MM.1S (cell line): ENCODE measurements at regions not wholly inside any gene's neighbourhood (a gene's known extent, or its start where the extent isn't known, plus 50 kb on each side); places are given as distances from the start of the nearest gene placed in this dataset.
"Not testable (repeated sequence)": the region's sequence is repeated elsewhere in the genome, so short reads cannot be mapped to it uniquely, and the experiment has no call there.

Source experiments
- DNase-seq: peaks from one replicate; pipeline ENCODE4 v3.0.0-alpha.2; 2015
- H2AFZ ChIP-seq: fragments of 300-600 bp; sonication (generic); 2 replicates; pipeline ENCODE4 v1.6.0; 2016; ENCODE audit warnings: antibody characterized with exemption, low read length
- H3F3A ChIP-seq: fragments of 300-600 bp; sonication (generic); 2 replicates; pipeline ENCODE4 v1.6.1; 2016; ENCODE audit warnings: mild to moderate bottlenecking, antibody characterized with exemption, low read length, moderate library complexity, mixed read lengths; ENCODE audit not compliant: insufficient read depth
- H3K27ac ChIP-seq: fragments of 300-600 bp; sonication (generic); 2 replicates; pipeline ENCODE4 v1.5.1; 2016; ENCODE audit warnings: mild to moderate bottlenecking, low read length
- H3K27me3 ChIP-seq: fragments of 300-600 bp; sonication (generic); replicated peaks from 2 replicates; pipeline ENCODE4 v1.6.0; 2016; ENCODE audit warnings: low read length; ENCODE audit not compliant: insufficient read depth
- H3K36me3 ChIP-seq: fragments of 300-600 bp; sonication (generic); replicated peaks from 2 replicates; pipeline ENCODE4 v1.6.1; 2016; ENCODE audit warnings: mild to moderate bottlenecking, low read length, mixed read lengths; ENCODE audit not compliant: insufficient read depth
- H3K4me1 ChIP-seq: fragments of 300-600 bp; sonication (generic); 2 replicates; pipeline ENCODE4 v1.6.1; 2016; ENCODE audit warnings: low read length, mixed read lengths
- H3K4me2 ChIP-seq: fragments of 300-600 bp; sonication (generic); 2 replicates; pipeline ENCODE4 v1.6.0; 2016; ENCODE audit warnings: low read depth, low read length
- H3K4me3 ChIP-seq: fragments of 300-600 bp; sonication (generic); 2 replicates; pipeline ENCODE4 v1.5.1; 2016; ENCODE audit warnings: low read length, mixed read lengths
- H3K79me2 ChIP-seq: fragments of 300-600 bp; sonication (generic); 2 replicates; pipeline ENCODE4 v1.6.1; 2016; ENCODE audit warnings: mixed run types, low read length, mixed read lengths
- H3K9ac ChIP-seq: fragments of 300-600 bp; sonication (generic); 2 replicates; pipeline ENCODE4 v1.6.1; 2016; ENCODE audit warnings: low read length, mixed read lengths
- H3K9me2 ChIP-seq: fragments of 300-600 bp; sonication (generic); replicated peaks from 2 replicates; pipeline ENCODE4 v1.6.1; 2016; ENCODE audit warnings: mild to moderate bottlenecking, low read length, mixed read lengths; ENCODE audit not compliant: insufficient read depth
- H3K9me3 ChIP-seq: fragments of 300-600 bp; sonication (generic); replicated peaks from 2 replicates; pipeline ENCODE4 v1.6.1; 2016; ENCODE audit warnings: mild to moderate bottlenecking, low read length, mixed read lengths; ENCODE audit not compliant: insufficient read depth
- H4K20me1 ChIP-seq: fragments of 300-600 bp; sonication (generic); 2 replicates; pipeline ENCODE4 v1.6.1; 2016; ENCODE audit warnings: mild to moderate bottlenecking, low read length, moderate library complexity, mixed read lengths; ENCODE audit not compliant: insufficient read depth
- CTCF ChIP-seq: fragments of 300-600 bp; sonication (generic); IDR thresholded peaks from 2 replicates; pipeline ENCODE4 v1.5.1; 2016; ENCODE audit warnings: antibody characterized with exemption, low read length, mixed read lengths
- EZH2 ChIP-seq: fragments of 300-600 bp; sonication (generic); optimal IDR thresholded peaks from 2 replicates; pipeline ENCODE3; 2017; ENCODE audit warnings: low read depth, mild to moderate bottlenecking, antibody characterized with exemption, low read length, mixed read lengths
- EZH2phosphoT487 ChIP-seq: fragments of 300-600 bp; sonication (generic); IDR thresholded peaks from 2 replicates; pipeline ENCODE4 v1.6.1; 2018; ENCODE audit warnings: antibody characterized with exemption, low read length

GRCh38 chr10:129210876-129211275 lies 256.2 kb upstream of the MGMT start:
- Histone ChIP-seq H3K4me1 (no peaks in the 10 kb centered on the region), H3K9me3 (no peaks in the 10 kb centered on the region), H3K79me2 (no peaks in the 10 kb centered on the region), H3K9me2 (no peaks in the 10 kb centered on the region), H3K4me3 (no peak overlapping the region), H3F3A (no peaks in the 10 kb centered on the region), H2AFZ (no peak overlapping the region), H3K27me3 (no peaks in the 10 kb centered on the region), H3K36me3 (no peaks in the 10 kb centered on the region), H4K20me1 (no peaks in the 10 kb centered on the region), H3K27ac (no peak overlapping the region), H3K9ac (no peak overlapping the region), H3K4me2 (no peak overlapping the region)
- DNase-seq: no peak
- no peak for TF ChIP-seq EZH2
- no peak for TF ChIP-seq CTCF
- TF ChIP-seq EZH2phosphoT487: no peak

GRCh38 chr10:129213256-129213655 lies 253.8 kb upstream of the MGMT start:
- Histone ChIP-seq H3K4me1 (no peaks in the 10 kb centered on the region), H3K27me3 (no peaks in the 10 kb centered on the region), H2AFZ (no peak overlapping the region), H3K4me2 (no peak overlapping the region), H3K27ac (no peak overlapping the region), H3K4me3 (no peak overlapping the region), H3K9ac (no peak overlapping the region), H3K9me3 (no peaks in the 10 kb centered on the region), H4K20me1 (no peaks in the 10 kb centered on the region), H3K79me2 (no peaks in the 10 kb centered on the region), H3F3A (no peaks in the 10 kb centered on the region), H3K36me3 (no peaks in the 10 kb centered on the region), H3K9me2 (no peaks in the 10 kb centered on the region)
- DNase-seq: no peak
- TF ChIP-seq EZH2phosphoT487 (no peak), CTCF (no peak), EZH2 (no peak)

- H2AFZ ChIP-seq, H3K4me3 ChIP-seq, H4K20me1 ChIP-seq, H3K9me2 ChIP-seq, H3K79me2 ChIP-seq, H3K9ac ChIP-seq, H3F3A ChIP-seq, H3K4me2 ChIP-seq, H3K27ac ChIP-seq, H3K36me3 ChIP-seq, H3K4me1 ChIP-seq, H3K27me3 ChIP-seq, H3K9me3 ChIP-seq, DNase-seq: not testable (repeated sequence)
These were observed 253.0 kb upstream of the MGMT start for GRCh38 chr10:129213996-129214395.

GRCh38 chr10:129219364-129219763 lies 247.7 kb upstream of the MGMT start:
- H2AFZ ChIP-seq: no peak overlapping the region
- H3K4me2 ChIP-seq: no peak overlapping the region
- DNase-seq: no peak
- H3K9ac ChIP-seq: no peak overlapping the region
- no peaks in the 10 kb centered on the region for H4K20me1 ChIP-seq
- H3K9me3 ChIP-seq: no peaks in the 10 kb centered on the region
- no peaks in the 10 kb centered on the region for H3K9me2 ChIP-seq
- no peaks in the 10 kb centered on the region for H3F3A ChIP-seq
- no peaks in the 10 kb centered on the region for H3K36me3 ChIP-seq
- H3K4me1 ChIP-seq: no peaks in the 10 kb centered on the region
- no peak overlapping the region for H3K4me3 ChIP-seq
- H3K27me3 ChIP-seq: no peaks in the 10 kb centered on the region
- no peak overlapping the region for H3K27ac ChIP-seq
- H3K79me2 ChIP-seq: no peaks in the 10 kb centered on the region
- TF ChIP-seq EZH2phosphoT487 (no peak), CTCF (no peak), EZH2 (no peak)
